ENCODE measurements at regions not wholly inside any gene's neighbourhood (a gene's known extent, or its start where the extent isn't known, plus 50 kb on each side); places are given as distances from the start of the nearest gene placed in this dataset.

- Histone ChIP-seq H3K9me2 (replicated peaks; ENCODE audit: insufficient read depth) (no peaks in the 10 kb centered on the region), H3K9me3 (ENCODE audit: low read depth) (no peaks in the 10 kb centered on the region), H3K79me2 (no peaks in the 10 kb centered on the region), H3K36me3 (replicated peaks; ENCODE audit: insufficient read depth, low read depth) (no peaks in the 10 kb centered on the region), H3K4me3 (no peak overlapping the region), H3K4me2 (no peak overlapping the region), H3K4me1 (ENCODE audit: insufficient read depth) (no peaks in the 10 kb centered on the region), H4K20me1 (ENCODE audit: insufficient read depth, poor library complexity, severe bottlenecking) (no peaks in the 10 kb centered on the region), H2AFZ (no peak overlapping the region), H3K27me3 (no peaks in the 10 kb centered on the region), H3K27ac (no peak overlapping the region)
- TF ChIP-seq EZH2phosphoT487 (IDR thresholded peaks at IDR 0.05; ENCODE audit: low read depth, severe bottlenecking, unreplicated experiment) = no peak
- TF ChIP-seq EZH2 (IDR thresholded peaks at IDR 0.05; ENCODE audit: borderline replicate concordance) = no peak
- 87% methylated on average over 2 of the region's 2 CpGs for WGBS (ENCODE audit: low lambda C conversion rate, missing lambda C conversion rate)
- DNase-seq (ENCODE audit: low spot score) = no peak
Observed at GRCh38 chr5:19370655-19371386, 617.2 kb downstream of the CDH18 start.

GRCh38 chr5:19388391-19388790 lies 599.6 kb downstream of the CDH18 start:
- H3K36me3 ChIP-seq (replicated peaks; ENCODE audit: insufficient read depth, low read depth) = no peaks in the 10 kb centered on the region
- TF ChIP-seq CTCF (IDR thresholded peaks at IDR 0.05; ENCODE audit: poor library complexity) = no peak
- no peak for TF ChIP-seq EZH2 (IDR thresholded peaks at IDR 0.05; ENCODE audit: borderline replicate concordance)
- TF ChIP-seq EZH2phosphoT487 (IDR thresholded peaks at IDR 0.05; ENCODE audit: low read depth, severe bottlenecking, unreplicated experiment) = no peak
- H4K20me1 ChIP-seq (ENCODE audit: insufficient read depth, poor library complexity, severe bottlenecking) = no peaks in the 10 kb centered on the region
- H3K4me1 ChIP-seq (ENCODE audit: insufficient read depth) = no peaks in the 10 kb centered on the region
- no peaks in the 10 kb centered on the region for H3K79me2 ChIP-seq
- no peak overlapping the region for H2AFZ ChIP-seq
- H3K4me3 ChIP-seq = no peak overlapping the region
- no peak overlapping the region for H3K4me2 ChIP-seq
- no peaks in the 10 kb centered on the region for H3K27me3 ChIP-seq
- DNase-seq (ENCODE audit: low spot score) = no peak
- H3K27ac ChIP-seq = no peak overlapping the region
- no peaks in the 10 kb centered on the region for H3K9me3 ChIP-seq (ENCODE audit: low read depth)
- no peaks in the 10 kb centered on the region for H3K9me2 ChIP-seq (replicated peaks; ENCODE audit: insufficient read depth)
- WGBS (ENCODE audit: low lambda C conversion rate, missing lambda C conversion rate) = 91% methylated on average over 7 of the region's 7 CpGs

GRCh38 chr5:19401032-19401431 lies 587.0 kb downstream of the CDH18 start:
- no peak overlapping the region for H2AFZ ChIP-seq
- TF ChIP-seq EZH2 (IDR thresholded peaks at IDR 0.05; ENCODE audit: borderline replicate concordance) (no peak), CTCF (IDR thresholded peaks at IDR 0.05; ENCODE audit: poor library complexity) (no peak), EZH2phosphoT487 (IDR thresholded peaks at IDR 0.05; ENCODE audit: low read depth, severe bottlenecking, unreplicated experiment) (no peak)
- H4K20me1 ChIP-seq (ENCODE audit: insufficient read depth, poor library complexity, severe bottlenecking) = no peaks in the 10 kb centered on the region
- H3K79me2 ChIP-seq = no peaks in the 10 kb centered on the region
- no peaks in the 10 kb centered on the region for H3K36me3 ChIP-seq (replicated peaks; ENCODE audit: insufficient read depth, low read depth)
- H3K9me2 ChIP-seq (replicated peaks; ENCODE audit: insufficient read depth) = no peaks in the 10 kb centered on the region
- 80% methylated on average over 1 of the region's 1 CpG for WGBS (ENCODE audit: low lambda C conversion rate, missing lambda C conversion rate)
- DNase-seq (ENCODE audit: low spot score) = no peak
- no peak overlapping the region for H3K4me2 ChIP-seq
- H3K4me1 ChIP-seq (ENCODE audit: insufficient read depth) = no peaks in the 10 kb centered on the region
- no peak overlapping the region for H3K4me3 ChIP-seq
- H3K9me3 ChIP-seq (ENCODE audit: low read depth) = no peaks in the 10 kb centered on the region
- no peak overlapping the region for H3K27ac ChIP-seq
- H3K27me3 ChIP-seq = no peaks in the 10 kb centered on the region

GRCh38 chr5:19406576-19407365 lies 581.2 kb downstream of the CDH18 start:
- Histone ChIP-seq H3K9me3 (ENCODE audit: low read depth) (no peaks in the 10 kb centered on the region), H4K20me1 (ENCODE audit: insufficient read depth, poor library complexity, severe bottlenecking) (no peaks in the 10 kb centered on the region), H3K79me2 (no peaks in the 10 kb centered on the region), H3K27ac (no peak overlapping the region), H3K4me2 (no peak overlapping the region), H3K4me3 (no peak overlapping the region), H3K9me2 (replicated peaks; ENCODE audit: insufficient read depth) (no peaks in the 10 kb centered on the region), H3K27me3 (no peaks in the 10 kb centered on the region), H3K36me3 (replicated peaks; ENCODE audit: insufficient read depth, low read depth) (no peaks in the 10 kb centered on the region), H3K4me1 (ENCODE audit: insufficient read depth) (no peaks in the 10 kb centered on the region), H2AFZ (no peak overlapping the region)
- DNase-seq (ENCODE audit: low spot score) = no peak
- 71% methylated on average over 3 of the region's 3 CpGs for WGBS (ENCODE audit: low lambda C conversion rate, missing lambda C conversion rate)
- TF ChIP-seq EZH2 (IDR thresholded peaks at IDR 0.05; ENCODE audit: borderline replicate concordance) (no peak), EZH2phosphoT487 (IDR thresholded peaks at IDR 0.05; ENCODE audit: low read depth, severe bottlenecking, unreplicated experiment) (no peak), CTCF (IDR thresholded peaks at IDR 0.05; ENCODE audit: poor library complexity) (no peak)
